ENCODE measurements at regions not wholly inside any gene's neighbourhood (a gene's known extent, or its start where the extent isn't known, plus 50 kb on each side); places are given as distances from the start of the nearest gene placed in this dataset.
"Not testable (repeated sequence)": the region's sequence is repeated elsewhere in the genome, so short reads cannot be mapped to it uniquely, and the experiment has no call there.

DNA sequence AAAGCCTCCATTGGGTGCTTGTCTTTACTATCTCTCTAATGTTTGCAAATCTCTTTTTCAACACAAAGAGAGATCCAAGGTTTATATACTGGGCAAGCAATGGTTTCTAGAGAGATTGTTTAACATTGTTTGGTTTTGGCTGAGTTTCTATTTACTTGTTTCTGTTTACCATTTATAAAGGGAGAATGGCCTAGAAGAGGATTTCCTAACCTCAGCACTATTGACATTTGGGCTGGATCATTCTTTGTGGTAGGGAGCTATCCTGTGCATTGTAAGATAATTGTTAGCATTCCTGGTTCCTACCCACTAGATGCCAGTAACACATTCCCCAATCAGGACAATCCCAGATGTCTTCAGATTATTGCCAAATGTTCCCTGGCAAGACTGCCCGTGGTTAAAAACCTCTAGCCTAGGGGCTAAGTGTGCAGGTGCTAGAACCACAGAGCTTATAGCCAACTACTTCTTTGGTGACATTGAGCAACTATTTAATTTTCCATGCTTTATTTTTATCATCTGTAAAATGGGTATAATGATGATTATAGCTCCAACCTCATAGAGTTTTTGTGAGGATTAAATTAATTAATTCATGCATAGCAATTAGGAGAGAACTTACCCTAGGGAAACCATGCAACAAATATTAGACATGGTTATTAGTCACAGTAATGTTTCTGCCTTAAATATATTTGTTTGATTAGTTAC, 413.9 kb upstream of the MAF start:
- DNase-seq (ENCODE audit: low read depth, low spot score) = no peak

DNA sequence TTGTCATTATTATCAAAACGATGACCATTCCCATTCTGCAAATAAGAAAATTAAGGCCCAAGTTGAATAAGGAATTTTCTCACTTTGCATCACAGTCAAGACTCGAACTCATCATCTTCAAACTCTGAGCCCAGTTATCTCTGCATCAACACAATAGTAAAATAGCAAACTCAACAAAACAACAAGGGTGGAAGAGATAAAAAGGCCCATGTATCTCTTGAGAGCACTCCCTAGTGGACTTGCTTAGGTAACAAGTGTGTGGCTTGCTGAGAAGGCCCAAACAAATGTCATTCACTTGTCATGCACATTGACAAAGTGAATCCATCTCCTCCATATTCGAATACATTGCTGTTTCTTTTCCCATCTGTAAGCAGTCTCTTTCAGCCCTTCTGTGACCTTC, 412.0 kb upstream of the MAF start:
- DNase-seq (ENCODE audit: low read depth, low spot score) = no peak

DNA sequence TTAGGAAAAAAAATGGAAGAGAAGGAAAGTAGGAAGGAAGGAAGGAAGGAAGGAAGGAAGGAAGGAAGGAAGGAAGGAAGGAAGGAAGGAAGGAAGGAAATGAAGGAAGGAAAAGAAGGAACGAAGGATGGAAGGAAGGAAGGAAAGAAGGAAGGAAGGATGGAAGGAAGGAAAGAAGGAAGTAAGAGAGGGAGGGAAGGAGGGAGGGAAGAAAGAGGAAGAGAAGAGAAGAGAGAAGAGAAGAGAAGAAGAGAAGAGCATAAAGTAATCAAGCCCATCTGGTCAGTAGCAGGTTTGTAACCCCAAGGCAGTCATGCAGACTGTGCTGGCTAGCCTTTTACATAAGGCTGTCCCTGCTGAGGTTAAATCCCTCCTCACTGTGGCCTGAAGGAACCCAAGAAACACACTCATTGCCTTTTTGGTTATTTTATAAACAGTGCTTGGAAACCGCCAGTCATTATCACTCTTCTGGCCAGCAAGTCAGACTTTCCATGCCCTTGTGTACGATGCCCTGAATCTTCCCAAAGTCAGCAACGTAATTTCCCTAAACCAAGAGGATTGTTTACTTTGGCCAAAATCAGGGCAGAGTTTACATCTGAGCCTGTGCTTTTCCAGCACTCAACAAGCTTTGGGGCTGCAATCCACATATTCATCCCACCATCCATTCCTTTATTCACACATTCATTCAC, 409.6 kb upstream of the MAF start:
- DNase-seq (ENCODE audit: low read depth, low spot score) = no peak

DNA sequence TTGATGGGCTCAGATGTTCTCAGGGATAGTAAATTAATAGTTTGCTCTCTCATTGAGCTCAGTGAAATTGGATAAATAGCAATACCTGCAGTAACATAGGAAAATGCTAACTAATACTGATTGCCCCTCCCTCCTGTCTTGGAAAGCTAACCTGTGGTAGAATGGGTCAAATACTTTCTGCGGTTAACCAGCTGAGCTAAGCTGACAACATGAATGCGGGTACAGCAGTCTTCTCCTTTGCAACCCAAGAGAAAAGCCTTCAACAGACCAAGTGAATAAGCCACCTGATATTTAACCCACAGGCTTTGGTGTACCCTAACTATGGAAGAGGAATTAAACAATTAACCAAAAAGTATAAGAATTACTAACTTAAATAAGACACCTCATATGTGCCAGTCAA, 408.3 kb upstream of the MAF start:
- DNase-seq (ENCODE audit: low read depth, low spot score) = no peak

DNA sequence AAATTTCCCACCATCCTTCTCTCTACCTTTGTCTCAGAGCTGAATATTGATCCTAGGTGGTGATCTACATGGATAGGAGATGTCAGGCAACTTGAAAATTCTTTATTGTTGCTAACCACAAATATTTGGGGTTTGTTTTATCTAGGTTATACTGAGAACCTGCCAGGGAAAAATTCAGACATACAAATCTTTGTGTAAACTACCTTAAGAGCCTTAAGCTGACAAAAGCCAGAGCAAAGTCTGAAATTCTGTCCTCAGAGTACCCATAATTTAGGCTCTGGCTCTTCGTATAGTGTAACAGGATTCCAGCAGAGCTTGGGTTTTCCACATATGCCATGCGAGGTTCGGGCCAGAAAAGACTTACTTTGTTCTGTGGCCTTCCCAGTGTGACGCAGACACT, 406.7 kb upstream of the MAF start:
- DNase-seq (ENCODE audit: low read depth, low spot score) = no peak

DNA sequence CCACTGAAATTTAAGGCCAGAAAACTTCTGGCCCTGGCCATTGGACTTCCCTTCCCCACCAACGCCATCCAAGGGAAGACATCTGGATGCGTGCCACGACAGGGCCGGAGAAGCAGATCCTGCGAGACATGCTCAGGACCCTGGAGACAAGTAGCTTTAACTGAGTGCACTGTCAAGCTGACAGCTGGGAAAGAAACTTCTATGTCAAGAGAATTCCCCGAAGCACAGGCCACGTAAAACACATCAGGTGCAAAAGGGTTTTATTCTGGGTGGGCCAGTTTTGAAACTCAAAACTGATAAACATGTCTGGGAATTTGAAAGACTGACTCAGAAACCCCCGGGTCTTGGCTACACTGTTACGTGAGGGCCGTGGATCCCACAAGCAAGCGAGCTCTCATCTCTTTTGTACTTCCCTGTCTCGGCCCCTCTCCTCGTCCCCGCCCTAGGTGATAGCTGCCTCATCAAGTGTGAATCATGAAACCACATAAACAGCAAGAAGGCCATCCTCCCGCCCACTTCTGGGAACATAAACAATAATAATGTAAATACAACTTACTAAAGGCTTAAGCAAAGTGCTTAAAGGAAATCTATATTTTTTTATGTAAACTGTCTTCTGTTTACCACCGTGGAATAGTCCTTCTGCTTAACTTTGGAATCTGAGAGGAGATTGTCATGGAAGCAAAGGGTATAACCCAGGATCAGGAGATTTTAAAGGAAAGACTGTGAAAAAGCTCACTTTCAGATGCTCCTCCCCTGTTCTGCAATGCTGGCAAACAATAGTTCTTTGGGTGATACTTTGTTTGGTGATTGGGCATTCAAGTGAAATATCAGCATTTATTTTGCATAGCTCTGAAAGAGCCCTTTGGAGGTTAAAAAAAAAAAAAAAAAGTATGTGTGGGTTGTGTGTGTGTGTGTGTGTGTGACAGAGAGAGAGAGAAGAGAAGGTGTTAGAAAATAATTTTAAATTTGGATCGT, 406.0 kb upstream of the MAF start:
- DNase-seq (ENCODE audit: low read depth, low spot score) = no peak

DNA sequence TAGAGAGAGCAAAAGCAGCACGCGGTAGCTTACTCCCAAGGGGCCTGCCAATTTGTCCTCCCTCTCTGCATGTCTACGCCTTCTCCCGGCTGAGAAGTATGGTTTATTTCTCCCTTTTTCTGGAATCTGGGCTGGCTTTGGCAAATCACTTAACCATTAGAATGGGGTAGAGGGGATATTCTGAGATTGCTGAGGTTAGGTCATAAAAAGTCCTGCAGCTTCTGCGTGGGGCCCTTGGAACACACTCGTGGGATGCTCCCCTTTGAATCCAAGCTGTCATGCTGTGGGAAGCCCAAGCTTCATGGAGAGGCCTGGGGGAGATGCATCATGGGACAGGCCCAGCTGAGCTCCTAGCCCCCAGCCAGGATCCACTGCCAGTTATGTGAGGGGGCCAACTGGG, 403.6 kb upstream of the MAF start:
- no peak for DNase-seq (ENCODE audit: low read depth, low spot score)

DNA sequence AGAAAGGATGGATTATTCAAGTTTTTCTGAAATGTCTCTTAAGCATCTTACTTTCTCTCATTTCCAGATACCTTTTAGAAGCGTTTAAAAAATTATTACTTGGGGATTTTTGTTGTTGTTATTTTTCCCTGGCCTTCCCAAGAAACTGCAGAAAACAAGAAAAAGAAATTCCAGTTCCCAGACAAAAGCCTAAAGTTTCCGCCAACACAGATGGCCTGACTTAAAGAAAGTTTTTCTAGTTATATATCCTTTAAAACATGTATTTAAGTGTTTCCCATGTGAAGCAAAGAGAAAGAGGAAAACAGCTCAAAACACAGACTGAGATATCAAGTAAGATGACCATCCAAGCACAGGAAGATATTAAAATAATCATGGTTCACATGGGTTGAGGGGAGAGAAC, 401.7 kb upstream of the MAF start:
- DNase-seq (ENCODE audit: low read depth, low spot score) = no peak

DNA sequence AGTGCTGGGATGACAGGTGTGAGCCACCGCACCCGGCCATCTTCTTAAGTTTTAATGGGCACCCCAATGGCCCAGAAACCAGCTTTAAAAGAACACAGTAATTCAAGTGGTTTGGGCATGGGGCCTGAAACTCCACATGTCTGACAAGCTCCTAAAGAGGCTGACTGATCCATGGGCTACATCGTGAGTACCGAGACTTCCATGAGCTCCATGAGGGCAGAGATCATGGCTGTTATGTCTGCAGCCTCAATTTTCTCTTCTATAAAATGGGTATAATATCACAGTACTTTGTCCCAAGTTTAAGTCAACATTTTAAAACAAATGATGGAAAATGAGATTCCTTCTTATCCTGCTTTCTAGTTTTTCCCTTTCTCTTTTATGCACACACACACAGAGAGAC, 397.6 kb upstream of the MAF start:
- no peak for DNase-seq (ENCODE audit: low read depth, low spot score)

DNA sequence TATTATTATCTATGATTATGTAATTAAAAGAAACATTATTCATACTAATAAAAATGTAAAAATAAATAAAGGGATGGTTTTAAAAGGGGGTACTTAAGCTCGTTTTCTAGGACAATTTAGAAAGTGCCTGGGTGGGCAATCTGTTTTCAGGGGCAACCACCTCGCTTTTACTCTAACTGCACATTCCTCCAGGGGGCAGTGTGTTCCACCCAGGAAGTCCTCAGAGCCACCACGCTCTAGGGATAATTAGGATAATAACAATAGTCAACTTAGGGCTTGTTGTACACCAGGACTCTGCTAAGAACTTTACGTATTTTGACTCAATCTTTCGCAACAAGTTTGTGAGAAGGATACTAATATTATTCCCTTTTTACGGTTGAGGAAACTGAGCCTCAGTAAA, 396.7 kb upstream of the MAF start:
- no peak for DNase-seq (ENCODE audit: low read depth, low spot score)

DNA sequence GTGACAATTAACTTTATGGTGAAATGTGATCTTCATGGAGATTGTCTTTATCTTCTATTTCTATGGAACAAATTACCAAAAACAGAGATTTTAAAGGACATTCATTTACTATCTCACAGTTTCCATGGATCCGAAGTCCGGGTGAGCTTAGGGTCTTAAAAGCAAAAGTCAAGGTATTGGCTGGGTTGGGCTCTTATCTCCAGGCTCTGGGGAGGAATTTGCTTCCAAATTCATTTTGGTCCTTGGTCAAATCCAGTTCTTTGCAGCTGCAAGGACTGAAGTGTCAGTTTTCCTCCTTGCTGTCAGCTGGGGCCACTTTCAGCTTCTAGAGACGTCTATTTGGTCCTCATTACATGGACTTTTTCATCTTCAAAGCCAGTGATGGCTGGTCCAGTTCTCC, 395.8 kb upstream of the MAF start:
- no peak for DNase-seq (ENCODE audit: low read depth, low spot score)

DNA sequence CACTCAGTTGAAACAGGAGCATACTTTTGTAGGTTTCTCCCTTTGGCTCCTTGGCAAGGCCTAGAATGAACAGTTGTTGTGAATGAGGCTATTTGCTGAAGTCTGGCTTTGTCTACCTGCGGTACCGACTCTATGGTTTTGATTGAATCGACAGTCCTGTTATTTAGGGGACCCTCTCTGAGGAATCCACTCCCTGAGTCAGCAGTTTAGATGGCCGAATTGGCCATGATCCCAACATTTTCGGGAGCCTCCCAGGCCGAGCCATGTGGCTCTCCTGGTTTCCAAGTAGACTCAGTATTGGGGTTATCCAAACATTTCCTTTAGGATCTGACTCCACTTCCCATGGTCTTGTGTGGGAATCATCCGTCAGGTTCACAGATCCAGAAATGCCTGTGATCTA, 394.8 kb upstream of the MAF start:
- no peak for DNase-seq (ENCODE audit: low read depth, low spot score)

DNA sequence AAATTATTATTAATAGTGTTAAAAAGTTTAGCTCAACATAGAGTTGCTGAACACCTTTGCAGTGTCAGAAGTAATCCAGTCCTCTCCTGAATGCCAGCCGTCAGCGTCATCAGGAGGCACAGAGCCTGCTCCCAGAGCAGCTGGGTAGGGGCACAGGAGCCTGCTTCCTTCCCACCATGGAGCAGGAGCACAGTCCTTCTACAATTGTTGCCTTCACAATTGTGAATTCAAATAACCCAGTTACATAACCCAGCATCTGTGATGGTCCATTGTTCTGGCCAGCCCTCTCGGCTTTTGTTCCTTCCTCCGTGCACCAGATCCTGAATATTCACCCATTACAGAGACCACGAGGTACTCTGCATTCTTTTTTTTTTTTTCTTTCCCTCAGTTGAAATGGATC, 393.9 kb upstream of the MAF start:
- no peak for DNase-seq (ENCODE audit: low read depth, low spot score)

DNA sequence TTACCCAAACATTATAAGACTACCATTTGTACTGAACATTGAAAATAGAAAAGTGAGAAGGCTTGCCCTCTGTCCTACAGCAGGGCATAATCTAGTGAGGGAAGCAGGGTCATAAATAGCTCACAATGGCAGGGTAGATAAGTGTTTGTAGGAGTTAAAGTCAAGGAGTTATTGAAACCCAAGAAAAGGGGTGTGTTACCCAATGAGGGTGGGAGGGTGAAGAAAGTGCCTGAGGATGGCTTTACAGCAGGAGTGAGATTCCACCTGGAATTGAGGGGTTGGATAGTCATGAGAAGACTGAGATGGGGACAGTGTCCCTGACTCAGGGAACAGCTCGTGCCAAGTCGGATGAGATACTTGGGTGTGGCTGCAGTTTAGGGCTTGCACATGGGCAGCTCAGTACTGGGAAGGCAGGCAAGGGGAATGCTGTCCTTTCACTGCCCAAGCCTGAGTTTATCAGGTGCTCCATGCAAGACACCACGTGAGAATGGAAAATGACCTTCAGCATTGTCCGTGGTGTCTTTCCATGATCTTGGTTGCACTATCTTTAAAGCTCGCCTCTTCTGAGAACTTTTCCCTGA, 393.2 kb upstream of the MAF start:
- no peak for DNase-seq (ENCODE audit: low read depth, low spot score)

DNA sequence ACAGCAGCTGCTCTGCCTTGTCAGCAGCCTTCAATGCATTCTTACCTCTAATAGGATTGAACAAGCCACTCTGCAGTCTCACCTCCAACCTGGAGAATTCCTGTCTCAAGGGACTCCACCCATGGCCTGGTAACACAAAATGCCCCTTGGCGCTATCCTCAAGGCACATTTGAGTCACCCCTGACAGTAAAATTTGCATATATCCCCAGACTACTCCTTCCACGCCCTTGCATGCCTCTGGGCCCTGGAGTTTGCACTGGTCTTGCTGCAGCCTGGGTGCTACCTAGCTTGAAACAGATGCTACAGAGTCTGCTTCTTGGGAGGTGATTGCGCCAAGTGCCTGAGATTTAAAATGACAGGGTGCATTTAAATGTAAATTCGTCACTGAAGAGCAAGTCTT, 391.4 kb upstream of the MAF start:
- DNase-seq (ENCODE audit: low read depth, low spot score) = no peak

DNA sequence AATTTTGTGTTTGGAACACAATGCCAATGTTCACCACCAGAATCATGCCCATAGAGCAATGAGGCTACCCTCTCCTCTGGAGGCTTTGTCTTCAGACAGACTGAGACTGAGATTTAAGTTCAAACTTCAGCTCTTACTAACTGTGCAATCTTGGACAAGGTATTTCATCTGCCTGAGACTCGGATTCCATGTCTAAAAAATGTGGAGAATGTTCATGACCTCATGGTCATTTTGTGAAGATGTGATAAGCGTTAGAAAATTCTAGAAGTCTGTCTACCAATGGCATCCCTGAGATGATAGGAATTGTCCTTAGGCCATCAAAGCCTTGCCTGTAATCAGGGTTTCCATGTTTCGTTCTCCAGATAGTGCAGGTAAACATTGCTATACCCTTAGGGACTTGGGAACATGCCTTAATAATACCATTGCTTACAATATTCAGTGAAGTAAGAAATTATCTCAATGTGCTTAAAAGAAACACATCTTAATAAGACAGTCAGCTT, 388.2 kb upstream of the MAF start:
- DNase-seq (ENCODE audit: low read depth, low spot score) = no peak

DNA sequence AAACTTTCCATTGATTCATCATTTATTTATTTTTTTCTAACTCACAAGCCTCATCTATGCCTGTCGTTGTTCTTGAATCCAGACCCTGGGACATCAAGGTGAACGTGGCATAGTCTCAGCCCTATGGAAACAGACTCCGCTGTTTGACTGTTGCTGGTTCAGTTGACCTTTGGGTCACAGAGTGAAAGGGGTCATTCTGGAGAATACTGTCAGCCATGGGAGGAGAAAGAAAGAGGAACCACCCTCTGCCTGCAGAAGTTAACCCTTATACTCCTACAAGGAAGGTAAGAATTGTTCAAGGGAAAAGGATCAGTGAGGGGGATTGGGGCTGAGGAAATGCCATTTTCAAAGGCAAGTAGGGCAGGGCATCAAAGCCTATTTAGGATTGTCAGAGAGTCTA, 387.6 kb upstream of the MAF start:
- DNase-seq (ENCODE audit: low read depth, low spot score) = no peak

DNA sequence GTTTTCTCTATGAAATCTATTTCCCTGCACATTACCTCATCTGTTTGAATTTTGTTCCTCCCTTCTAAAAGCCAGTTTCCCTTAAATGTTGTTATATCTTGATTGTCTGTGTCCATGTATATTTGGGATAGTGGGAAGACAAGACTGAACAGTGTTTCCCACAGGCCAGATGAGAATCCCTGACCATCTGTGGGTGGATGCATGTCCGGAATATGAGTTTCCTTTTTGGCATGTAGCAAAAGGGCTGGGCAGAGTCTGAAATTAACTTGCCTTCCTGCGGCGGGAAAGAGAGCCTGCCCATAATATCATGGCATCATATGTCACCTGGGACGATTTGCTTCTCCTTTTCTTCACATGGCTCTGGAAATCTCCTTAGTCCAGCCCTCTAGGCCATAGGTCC, 385.8 kb upstream of the MAF start:
- no peak for DNase-seq (ENCODE audit: low read depth, low spot score)

DNA sequence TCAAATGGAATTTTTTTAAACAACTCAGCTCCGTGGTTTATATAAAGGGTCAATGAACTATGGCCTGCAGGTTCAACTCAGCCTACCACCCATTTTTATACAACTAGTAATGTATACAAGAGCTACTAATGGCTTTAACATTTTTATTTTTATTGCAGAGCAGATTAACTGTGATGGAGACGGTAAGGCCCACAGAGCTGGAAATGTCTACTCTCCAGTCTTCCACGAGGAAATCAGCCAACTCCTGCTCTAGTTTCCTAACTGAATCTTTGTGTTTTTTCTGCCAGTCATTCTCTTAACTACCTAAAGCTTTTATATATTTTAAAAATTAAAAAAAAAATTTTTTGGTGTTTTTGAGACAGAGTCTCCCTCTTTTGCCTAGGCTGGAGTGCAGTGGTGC, 385.1 kb upstream of the MAF start:
- no peak for DNase-seq (ENCODE audit: low read depth, low spot score)

DNA sequence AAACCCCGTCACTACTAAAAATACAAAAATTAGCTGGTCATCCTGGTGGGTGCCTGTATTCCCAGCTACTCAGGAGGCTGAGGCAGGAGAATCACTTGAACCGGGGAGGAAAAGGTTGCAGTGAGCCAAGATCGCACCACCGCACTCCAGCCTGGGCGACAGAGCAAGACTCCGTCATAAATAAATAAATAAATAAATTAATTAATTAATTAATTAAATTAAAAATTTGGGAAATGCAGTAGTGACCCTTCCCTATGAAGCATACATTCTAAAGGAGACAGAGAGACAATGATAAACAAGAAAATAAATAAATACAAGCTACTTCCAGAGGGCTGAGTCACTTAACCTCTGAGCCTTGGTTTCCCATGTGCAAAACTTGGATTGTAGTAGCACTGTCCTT, 383.6 kb upstream of the MAF start:
- not testable (repeated sequence) for DNase-seq (ENCODE audit: low read depth, low spot score)

DNA sequence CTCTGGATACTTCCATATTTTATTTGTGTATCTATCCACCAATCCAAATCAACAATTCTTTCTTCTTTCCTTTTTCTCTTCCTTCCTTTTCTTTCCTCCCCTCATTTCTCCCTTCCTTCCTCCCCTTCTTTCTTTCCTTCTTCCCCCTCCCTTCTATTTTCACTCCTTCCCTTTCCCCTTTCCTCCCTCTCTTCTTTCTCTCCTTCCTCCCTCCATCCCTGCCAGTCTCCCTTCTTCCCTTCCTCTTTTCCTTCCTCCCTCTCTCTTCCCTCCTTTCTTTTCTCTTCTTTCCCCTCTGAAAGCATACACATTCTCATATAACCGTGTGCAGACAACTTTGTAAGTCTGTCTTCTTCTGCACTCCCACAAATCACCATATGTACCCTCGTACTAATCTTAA, 382.3 kb upstream of the MAF start:
- DNase-seq (ENCODE audit: low read depth, low spot score) = no peak

DNA sequence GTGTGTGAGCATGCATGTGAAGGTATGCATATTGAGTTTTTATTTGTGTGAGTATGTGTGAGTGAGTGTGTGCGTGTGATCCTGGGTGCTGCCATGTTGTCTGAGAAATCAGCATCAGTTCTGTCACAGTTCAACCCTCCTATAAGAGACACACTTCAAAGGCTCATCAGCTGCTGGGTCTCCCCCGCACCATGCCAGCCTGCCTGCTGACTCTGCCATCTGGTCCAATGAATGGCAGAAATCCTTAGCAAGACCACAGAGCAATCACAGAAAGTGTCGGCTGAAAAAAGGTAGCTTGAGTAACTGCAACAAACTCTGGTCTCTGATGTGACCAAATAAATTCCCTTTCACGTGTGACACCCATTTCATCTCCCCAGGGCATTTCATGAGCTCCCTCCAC, 381.8 kb upstream of the MAF start:
- no peak for DNase-seq (ENCODE audit: low read depth, low spot score)

Measured in iPS DF 19.7 (cell line).